Kidney epithelial cell (primary cell): ENCODE measurements at regions not wholly inside any gene's neighbourhood (a gene's known extent, or its start where the extent isn't known, plus 50 kb on each side); places are given as distances from the start of the nearest gene placed in this dataset.

ENCODE experiments used
- DNase-seq: peaks from one replicate; pipeline ENCODE4 v3.0.0-alpha.2; 2010; ENCODE audit warnings: low read depth
- H3K27me3 ChIP-seq: 2 replicates; pipeline ENCODE4 v1.6.0; 2011; ENCODE audit warnings: low read length; ENCODE audit not compliant: control insufficient read depth, insufficient read depth
- H3K36me3 ChIP-seq: 2 replicates; pipeline ENCODE4 v1.5.1; 2011; ENCODE audit warnings: low read length; ENCODE audit not compliant: control insufficient read depth, insufficient read depth
- H3K4me3 ChIP-seq: 2 replicates; pipeline ENCODE4 v1.5.1; 2011; ENCODE audit warnings: low read depth, mild to moderate bottlenecking, control low read depth, low read length
- CTCF ChIP-seq: IDR thresholded peaks from 2 replicates; pipeline ENCODE4 v1.5.1; 2011; ENCODE audit warnings: mild to moderate bottlenecking, moderate library complexity, low read length, control low read depth, inconsistent platforms; ENCODE audit not compliant: insufficient read depth, poor library complexity, severe bottlenecking

- no peak overlapping the region for H3K4me3 ChIP-seq
- no peak for DNase-seq
- no peaks in the 10 kb centered on the region for H3K27me3 ChIP-seq
- H3K36me3 ChIP-seq, result no peaks in the 10 kb centered on the region
- no peak for TF ChIP-seq CTCF
Observed at GRCh38 chr2:156697906-156698305, 261.7 kb downstream of the GPD2 start.

- Histone ChIP-seq H3K27me3 (no peaks in the 10 kb centered on the region), H3K36me3 (no peaks in the 10 kb centered on the region), H3K4me3 (no peak overlapping the region)
- TF ChIP-seq CTCF, result no peak
- DNase-seq, result no peak
Observed at GRCh38 chr2:156700681-156701080, 264.5 kb downstream of the GPD2 start.

GRCh38 chr2:156702541-156702940, 266.4 kb downstream of the GPD2 start:
- no peak overlapping the region for H3K4me3 ChIP-seq
- no peak for DNase-seq
- no peaks in the 10 kb centered on the region for H3K36me3 ChIP-seq
- no peak for TF ChIP-seq CTCF
- H3K27me3 ChIP-seq, result no peaks in the 10 kb centered on the region

GRCh38 chr2:156703642-156704041, 267.5 kb downstream of the GPD2 start:
- DNase-seq, result no peak
- Histone ChIP-seq H3K4me3 (no peak overlapping the region), H3K36me3 (no peaks in the 10 kb centered on the region), H3K27me3 (no peaks in the 10 kb centered on the region)
- no peak for TF ChIP-seq CTCF

GRCh38 chr2:156704132-156704531, 268.0 kb downstream of the GPD2 start:
- TF ChIP-seq CTCF, result no peak
- Histone ChIP-seq H3K27me3 (no peaks in the 10 kb centered on the region), H3K4me3 (no peak overlapping the region), H3K36me3 (no peaks in the 10 kb centered on the region)
- DNase-seq, result no peak

GRCh38 chr2:156704617-156705016, 268.4 kb downstream of the GPD2 start:
- DNase-seq, result no peak
- Histone ChIP-seq H3K4me3 (no peak overlapping the region), H3K36me3 (no peaks in the 10 kb centered on the region), H3K27me3 (no peaks in the 10 kb centered on the region)
- no peak for TF ChIP-seq CTCF
